Mesothelial cell of epicardium (in vitro differentiated cells): ENCODE measurements at regions not wholly inside any gene's neighbourhood (a gene's known extent, or its start where the extent isn't known, plus 50 kb on each side); places are given as distances from the start of the nearest gene placed in this dataset.

Source experiments
- DNase-seq, 2 experiments: peaks; one replicate each; pipeline ENCODE4 v3.0.0; 2021; ENCODE audit warnings: low spot score in 2 of 2; ENCODE audit not compliant: unreplicated experiment in 2 of 2
- H3K27ac Mint-ChIP-seq: 2 replicates; pipeline ENCODE4 v1.8.0; 2021; ENCODE audit warnings: mixed read lengths
- H3K27me3 Mint-ChIP-seq: 2 replicates; pipeline ENCODE4 v1.8.0; 2021; ENCODE audit warnings: low read depth, mixed read lengths
- H3K36me3 Mint-ChIP-seq: 2 replicates; pipeline ENCODE4 v1.8.0; 2021; ENCODE audit warnings: mixed read lengths
- H3K4me1 Mint-ChIP-seq: 2 replicates; pipeline ENCODE4 v1.8.0; 2021; ENCODE audit warnings: mixed read lengths
- H3K4me3 Mint-ChIP-seq: 2 replicates; pipeline ENCODE4 v1.8.0; 2021; ENCODE audit warnings: mild to moderate bottlenecking, moderate library complexity, mixed read lengths
- H3K9me3 Mint-ChIP-seq: 2 replicates; pipeline ENCODE4 v1.8.0; 2021; ENCODE audit warnings: mixed read lengths
- CTCF ChIP-seq: fragments of 200-600 bp; sonication (generic); IDR thresholded peaks from one replicate; pipeline ENCODE4 v1.5.0; 2021; ENCODE audit warnings: antibody characterized with exemption; ENCODE audit not compliant: unreplicated experiment

GRCh38 chr16:85524365-85524629, 88.8 kb upstream of the GSE1 start:
- Mint-ChIP-seq H3K27me3 (no peaks in the 10 kb centered on the region), H3K36me3 (peaks cover 6% of the 10 kb centered on the region), H3K27ac (no peak overlapping the region), H3K9me3 (no peaks in the 10 kb centered on the region), H3K4me1 (peaks cover 68% of the 10 kb centered on the region), H3K4me3 (no peak overlapping the region)
- no peak for TF ChIP-seq CTCF
- no peak for DNase-seq

GRCh38 chr16:85524630-85525419, 88.3 kb upstream of the GSE1 start:
- Mint-ChIP-seq H3K4me1 (peaks cover 65% of the 10 kb centered on the region), H3K36me3 (peaks cover under 1% of the 10 kb centered on the region), H3K27ac (no peak overlapping the region), H3K4me3 (no peak overlapping the region), H3K9me3 (no peaks in the 10 kb centered on the region), H3K27me3 (no peaks in the 10 kb centered on the region)
- DNase-seq, result no peak
- TF ChIP-seq CTCF, result no peak

- Mint-ChIP-seq H3K4me3 (no peak overlapping the region), H3K27me3 (no peaks in the 10 kb centered on the region), H3K4me1 (peaks cover 62% of the 10 kb centered on the region), H3K27ac (no peak overlapping the region), H3K36me3 (no peaks in the 10 kb centered on the region), H3K9me3 (no peaks in the 10 kb centered on the region)
- no peak for TF ChIP-seq CTCF
- no peak for DNase-seq
Measured at GRCh38 chr16:85525420-85526184, 87.5 kb upstream of the GSE1 start.

GRCh38 chr16:85526185-85526974, 86.7 kb upstream of the GSE1 start:
- Mint-ChIP-seq H3K27me3 (no peaks in the 10 kb centered on the region), H3K9me3 (no peaks in the 10 kb centered on the region), H3K27ac (peak overlapping the region; percentile 12), H3K36me3 (no peaks in the 10 kb centered on the region), H3K4me1 (peaks cover 54% of the 10 kb centered on the region), H3K4me3 (no peak overlapping the region)
- no peak for DNase-seq
- no peak for TF ChIP-seq CTCF

- Mint-ChIP-seq H3K4me3 (no peak overlapping the region), H3K4me1 (peaks cover 47% of the 10 kb centered on the region), H3K27me3 (no peaks in the 10 kb centered on the region), H3K27ac (no peak overlapping the region), H3K36me3 (no peaks in the 10 kb centered on the region), H3K9me3 (no peaks in the 10 kb centered on the region)
- TF ChIP-seq CTCF, result no peak
- no peak for DNase-seq
Measured at GRCh38 chr16:85527042-85527766, 85.9 kb upstream of the GSE1 start.
